Effector memory CD4-positive, alpha-beta T cell (primary cell): ENCODE measurements at regions not wholly inside any gene's neighbourhood (a gene's known extent, or its start where the extent isn't known, plus 50 kb on each side); places are given as distances from the start of the nearest gene placed in this dataset.

Experiments
- DNase-seq, 3 donors: peaks; one replicate each; pipeline ENCODE4 v3.0.0-alpha.2; 2020
- H3K27ac ChIP-seq: 2 replicates; pipeline ENCODE4 v1.7.0; 2013; ENCODE audit warnings: mild to moderate bottlenecking, low read length, moderate library complexity; ENCODE audit not compliant: insufficient read depth, poor library complexity, severe bottlenecking
- H3K27me3 ChIP-seq: replicated peaks from 2 replicates; pipeline ENCODE4 v1.7.0; 2013; ENCODE audit warnings: mild to moderate bottlenecking, low read length; ENCODE audit not compliant: insufficient read depth, control insufficient read depth, poor library complexity, severe bottlenecking
- H3K36me3 ChIP-seq: 2 replicates; pipeline ENCODE4 v1.7.0; 2013; ENCODE audit warnings: mild to moderate bottlenecking, low read length, moderate library complexity; ENCODE audit not compliant: control insufficient read depth, insufficient read depth
- H3K4me1 ChIP-seq: 2 replicates; pipeline ENCODE4 v1.7.0; 2013; ENCODE audit warnings: low read length, mild to moderate bottlenecking; ENCODE audit not compliant: control insufficient read depth, insufficient read depth, poor library complexity, severe bottlenecking
- H3K4me3 ChIP-seq: 2 replicates; pipeline ENCODE4 v1.7.0; 2013; ENCODE audit warnings: low read length, low read depth, mild to moderate bottlenecking; ENCODE audit not compliant: insufficient read depth, poor library complexity, severe bottlenecking
- H3K9me3 ChIP-seq: 2 replicates; pipeline ENCODE4 v1.7.0; 2013; ENCODE audit warnings: mild to moderate bottlenecking, low read length, moderate library complexity; ENCODE audit not compliant: control insufficient read depth

GRCh38 chr2:19131871-19132270, 226.6 kb downstream of the OSR1 start:
- Histone ChIP-seq H3K36me3 (no peaks in the 10 kb centered on the region), H3K4me3 (no peak overlapping the region), H3K9me3 (no peaks in the 10 kb centered on the region), H3K27me3 (no peaks in the 10 kb centered on the region), H3K27ac (no peak overlapping the region), H3K4me1 (no peaks in the 10 kb centered on the region)
- no peak for DNase-seq

GRCh38 chr2:19128148-19128547, 230.3 kb downstream of the OSR1 start:
- Histone ChIP-seq H3K27ac (no peak overlapping the region), H3K4me1 (no peaks in the 10 kb centered on the region), H3K9me3 (no peaks in the 10 kb centered on the region), H3K36me3 (no peaks in the 10 kb centered on the region), H3K4me3 (no peak overlapping the region), H3K27me3 (no peaks in the 10 kb centered on the region)
- no peak for DNase-seq

GRCh38 chr2:19127616-19128015, 230.8 kb downstream of the OSR1 start:
- no peak overlapping the region for H3K4me3 ChIP-seq
- no peaks in the 10 kb centered on the region for H3K9me3 ChIP-seq
- no peaks in the 10 kb centered on the region for H3K36me3 ChIP-seq
- no peaks in the 10 kb centered on the region for H3K4me1 ChIP-seq
- no peak overlapping the region for H3K27ac ChIP-seq
- no peaks in the 10 kb centered on the region for H3K27me3 ChIP-seq
- DNase-seq, result no peak

- Histone ChIP-seq H3K36me3 (no peaks in the 10 kb centered on the region), H3K4me1 (no peaks in the 10 kb centered on the region), H3K27me3 (no peaks in the 10 kb centered on the region), H3K4me3 (no peak overlapping the region), H3K9me3 (no peaks in the 10 kb centered on the region), H3K27ac (no peak overlapping the region)
- DNase-seq, result no peak
Measured at GRCh38 chr2:19125901-19126680, 232.3 kb downstream of the OSR1 start.

- Histone ChIP-seq H3K27me3 (no peaks in the 10 kb centered on the region), H3K4me1 (no peaks in the 10 kb centered on the region), H3K9me3 (no peaks in the 10 kb centered on the region), H3K27ac (no peak overlapping the region), H3K4me3 (no peak overlapping the region), H3K36me3 (no peaks in the 10 kb centered on the region)
- DNase-seq, result no peak
Measured at GRCh38 chr2:19124135-19124534, 234.3 kb downstream of the OSR1 start.

- H3K9me3 ChIP-seq, result no peaks in the 10 kb centered on the region
- no peaks in the 10 kb centered on the region for H3K27me3 ChIP-seq
- H3K36me3 ChIP-seq, result no peaks in the 10 kb centered on the region
- H3K4me1 ChIP-seq, result no peaks in the 10 kb centered on the region
- no peak overlapping the region for H3K27ac ChIP-seq
- no peak for DNase-seq
- H3K4me3 ChIP-seq, result no peak overlapping the region
Measured at GRCh38 chr2:19123556-19123955, 234.9 kb downstream of the OSR1 start.

- no peak overlapping the region for H3K27ac ChIP-seq
- no peaks in the 10 kb centered on the region for H3K9me3 ChIP-seq
- no peaks in the 10 kb centered on the region for H3K4me1 ChIP-seq
- no peak overlapping the region for H3K4me3 ChIP-seq
- no peaks in the 10 kb centered on the region for H3K27me3 ChIP-seq
- no peak for DNase-seq
- H3K36me3 ChIP-seq, result no peaks in the 10 kb centered on the region
Measured at GRCh38 chr2:19122220-19122619, 236.2 kb downstream of the OSR1 start.

GRCh38 chr2:19120941-19121750, 237.3 kb downstream of the OSR1 start:
- H3K36me3 ChIP-seq, result no peaks in the 10 kb centered on the region
- H3K9me3 ChIP-seq, result no peaks in the 10 kb centered on the region
- DNase-seq, result no peak
- no peak overlapping the region for H3K27ac ChIP-seq
- no peaks in the 10 kb centered on the region for H3K27me3 ChIP-seq
- no peaks in the 10 kb centered on the region for H3K4me1 ChIP-seq
- H3K4me3 ChIP-seq, result no peak overlapping the region

GRCh38 chr2:19120181-19120580, 238.2 kb downstream of the OSR1 start:
- Histone ChIP-seq H3K4me1 (no peaks in the 10 kb centered on the region), H3K9me3 (no peaks in the 10 kb centered on the region)

GRCh38 chr2:19119326-19120001, 239.0 kb downstream of the OSR1 start:
- H3K4me1 ChIP-seq, result no peaks in the 10 kb centered on the region

More at GRCh38 chr2:19120181-19120580, 238.2 kb downstream of the OSR1 start:
- no peak for DNase-seq
- H3K4me3 ChIP-seq, result no peak overlapping the region
- no peaks in the 10 kb centered on the region for H3K27me3 ChIP-seq
- H3K36me3 ChIP-seq, result no peaks in the 10 kb centered on the region
- H3K27ac ChIP-seq, result no peak overlapping the region

More at GRCh38 chr2:19119326-19120001, 239.0 kb downstream of the OSR1 start:
- Histone ChIP-seq H3K9me3 (no peaks in the 10 kb centered on the region), H3K36me3 (no peaks in the 10 kb centered on the region), H3K27me3 (no peaks in the 10 kb centered on the region), H3K4me3 (no peak overlapping the region), H3K27ac (no peak overlapping the region)
- no peak for DNase-seq
